Astrocyte of the cerebellum (primary cell): ENCODE measurements at regions not wholly inside any gene's neighbourhood (a gene's known extent, or its start where the extent isn't known, plus 50 kb on each side); places are given as distances from the start of the nearest gene placed in this dataset.
"Not testable (repeated sequence)": the region's sequence is repeated elsewhere in the genome, so short reads cannot be mapped to it uniquely, and the experiment has no call there.

Source experiments
- DNase-seq: peaks from one replicate; pipeline ENCODE4 v3.0.0-alpha.2; 2011; ENCODE audit warnings: low read depth
- H3K4me3 ChIP-seq: 2 replicates; pipeline ENCODE4 v1.5.1; 2011; ENCODE audit warnings: mild to moderate bottlenecking, low read depth, low read length, moderate library complexity
- CTCF ChIP-seq: IDR thresholded peaks from 2 replicates; pipeline ENCODE4 v1.5.1; 2012; ENCODE audit warnings: low read length, low read depth, moderate library complexity, mild to moderate bottlenecking; ENCODE audit errors: missing control alignments
- in situ Hi-C: cut with HindIII; loops from 2 replicates; pipeline ENCODE4 v1.10.0; 2017; ENCODE audit warnings: low sequenced_read_pairs

DNA sequence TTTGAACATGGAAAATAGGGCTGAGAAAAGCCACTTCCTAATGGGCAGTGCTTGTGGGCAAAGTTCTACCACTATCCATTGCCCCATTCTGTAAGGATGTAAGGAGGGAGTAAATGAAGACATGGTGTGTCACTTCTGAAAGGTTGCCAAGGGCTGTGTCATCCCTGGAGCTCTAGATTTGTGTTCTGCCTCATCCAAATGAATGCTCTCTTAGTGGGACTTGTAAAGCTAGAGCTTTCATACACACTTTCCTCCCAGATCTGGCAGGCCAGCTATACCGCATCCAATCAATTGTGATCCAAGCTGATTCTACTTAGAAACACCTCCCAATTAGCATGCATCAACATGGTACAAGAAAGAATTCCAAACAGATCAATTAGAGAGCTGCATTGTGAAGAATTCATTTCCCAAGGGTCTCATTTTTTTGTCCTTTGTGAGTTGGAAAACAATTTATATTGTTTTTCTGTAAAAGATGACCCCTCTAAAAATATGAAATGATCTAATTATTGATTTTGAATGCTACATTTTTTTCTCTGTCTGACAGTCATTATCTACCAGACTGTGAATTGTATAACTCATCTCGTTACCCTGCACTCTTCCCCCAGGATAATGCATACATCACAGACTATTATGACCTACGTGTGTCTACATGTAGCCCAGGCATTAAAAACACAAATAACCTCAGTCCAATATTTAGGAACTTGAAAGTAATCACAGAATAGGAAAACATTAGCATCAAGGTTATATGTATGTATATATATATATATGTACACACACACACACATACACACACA, 117.1 kb upstream of the DUSP10 start:
- DNase-seq, result no peak
- in situ Hi-C loops, result no loop called here
- H3K4me3 ChIP-seq, result no peak overlapping the region
- no peak for TF ChIP-seq CTCF

DNA sequence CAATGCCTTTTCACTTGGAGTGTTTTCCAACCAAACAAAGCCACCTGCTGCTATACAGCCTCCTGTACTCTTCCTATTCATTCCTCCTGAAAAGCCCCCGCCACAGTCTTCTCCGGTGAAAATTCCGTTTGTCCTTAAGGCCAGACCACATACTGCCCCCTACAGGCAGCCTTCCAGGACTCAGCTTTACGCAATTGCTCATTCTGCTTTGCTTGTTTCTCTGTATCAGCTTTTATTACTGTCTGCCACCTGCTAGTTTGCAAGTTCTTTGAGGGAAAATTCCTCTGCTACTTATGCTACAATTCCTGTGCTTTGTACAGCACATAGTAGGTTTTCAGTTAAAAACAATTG, 115.2 kb upstream of the DUSP10 start:
- in situ Hi-C loops, DNase-seq, H3K4me3 ChIP-seq: not testable (repeated sequence)

DNA sequence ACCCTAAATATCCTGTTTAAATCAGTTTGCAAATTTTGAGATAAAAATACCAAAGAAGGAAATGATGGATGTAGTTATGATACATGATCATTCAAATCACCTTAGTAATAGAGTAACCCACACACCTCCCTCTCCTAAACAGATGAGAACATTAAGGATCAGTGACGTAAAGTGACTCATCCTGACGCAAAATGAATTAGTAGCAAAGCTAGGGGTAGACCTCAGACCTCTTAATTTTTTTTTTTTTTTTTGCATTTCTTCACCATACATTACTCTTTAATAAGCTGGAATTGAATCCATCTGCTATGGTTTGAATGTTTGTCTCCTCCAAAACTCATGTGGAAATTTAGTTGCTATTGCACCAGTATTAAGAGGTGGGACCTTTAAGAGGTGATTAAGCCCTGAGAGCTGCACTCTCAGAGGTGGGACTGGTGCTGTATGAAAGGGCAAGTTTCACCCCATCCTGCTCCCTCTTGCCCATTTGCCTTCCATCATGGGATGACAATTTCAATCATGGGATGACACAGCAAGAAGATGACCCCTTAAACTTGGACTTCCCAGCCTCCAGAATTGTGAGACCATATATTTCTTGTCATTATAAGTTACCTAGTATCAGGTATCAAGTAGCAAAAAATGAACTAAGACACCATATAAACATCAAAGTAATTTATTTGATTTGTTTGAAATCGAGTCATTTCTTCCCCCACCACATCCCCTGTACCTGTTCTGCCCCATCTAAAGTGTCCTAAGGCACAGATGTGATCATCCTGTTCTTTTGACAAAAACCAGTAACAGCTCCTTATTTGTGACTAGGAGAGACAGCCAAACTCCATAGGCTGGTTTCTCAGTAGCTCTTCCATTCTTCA, 114.6 kb upstream of the DUSP10 start:
- in situ Hi-C loops, result no loop called here

DNA sequence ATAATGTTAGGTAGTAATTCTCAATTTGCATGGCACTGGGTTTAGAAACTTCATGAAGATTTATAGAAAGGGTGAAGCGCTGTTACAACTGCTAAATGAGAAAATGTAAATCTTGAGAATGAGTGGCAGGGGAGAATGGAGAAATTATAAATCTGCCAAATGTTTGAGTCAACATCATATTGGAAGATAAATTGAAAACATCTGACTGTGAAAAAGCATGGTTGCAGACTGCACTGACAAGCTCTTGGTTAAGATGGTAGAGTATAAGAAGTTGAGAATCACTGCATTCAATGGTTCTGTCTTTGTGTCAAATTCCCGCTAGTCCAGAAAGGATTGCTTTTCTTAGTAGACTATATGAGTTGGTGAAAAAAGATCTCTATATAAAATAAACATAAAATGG, 113.3 kb upstream of the DUSP10 start:
- no peak for DNase-seq
- TF ChIP-seq CTCF, result no peak
- in situ Hi-C loops, result no loop called here
- no peak overlapping the region for H3K4me3 ChIP-seq

More for the DNA sequence above, 114.6 kb upstream of the DUSP10 start:
- no peak for TF ChIP-seq CTCF
- no peak for DNase-seq
- no peak overlapping the region for H3K4me3 ChIP-seq

DNA sequence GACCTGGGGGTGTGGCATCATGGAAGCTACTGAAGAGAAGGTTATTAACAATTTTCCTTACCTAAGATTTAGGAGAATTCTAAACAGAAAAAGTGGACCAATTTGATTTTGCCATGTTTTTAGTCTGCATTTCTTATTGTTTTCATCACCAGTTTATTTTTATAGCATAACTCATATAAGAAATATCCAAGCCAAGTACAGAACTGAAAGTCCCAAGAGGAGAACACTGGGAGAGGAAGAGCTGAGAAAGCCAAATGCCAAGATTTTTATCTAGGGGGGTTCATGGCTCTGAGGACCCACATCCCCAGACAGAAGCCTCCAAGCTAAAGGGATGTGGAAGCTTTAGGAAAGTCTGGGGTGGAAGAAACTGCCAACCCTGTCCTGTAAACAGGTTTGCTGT, 109.4 kb upstream of the DUSP10 start:
- TF ChIP-seq CTCF, result no peak
- in situ Hi-C loops, result no loop called here
- no peak for DNase-seq
- no peak overlapping the region for H3K4me3 ChIP-seq

DNA sequence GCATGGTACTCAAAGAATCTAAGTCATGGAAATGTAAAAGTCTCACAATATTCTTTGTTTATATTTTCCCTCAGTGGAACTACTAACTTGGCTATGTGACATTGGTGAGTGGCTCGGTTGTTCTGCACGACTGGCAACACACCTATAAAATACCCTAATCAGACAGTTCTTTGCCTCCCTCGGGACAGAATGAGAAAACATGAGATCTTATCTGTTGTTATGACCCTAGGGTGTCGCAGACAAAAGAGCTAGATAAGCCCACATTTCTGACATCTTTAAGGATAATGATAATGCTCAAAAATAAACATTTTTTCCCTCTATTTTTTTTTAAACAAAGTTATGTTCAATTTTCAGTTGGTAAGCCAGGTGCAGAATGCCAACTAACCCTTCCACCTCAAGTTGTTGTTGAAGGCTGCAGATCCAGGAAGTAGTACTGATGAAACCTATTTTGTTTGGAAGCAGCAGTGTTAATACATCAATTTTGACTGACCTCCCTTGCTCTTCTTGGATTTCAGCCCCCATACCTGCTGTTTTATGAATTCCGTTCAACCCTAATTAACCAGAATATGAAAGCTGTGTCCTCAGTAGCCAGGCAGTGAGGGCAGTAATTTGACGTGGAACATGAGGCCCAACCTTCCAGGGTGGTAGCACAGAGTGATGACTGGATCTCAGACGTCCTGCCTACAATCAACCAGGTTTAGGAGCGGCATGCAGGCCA, 108.7 kb upstream of the DUSP10 start:
- DNase-seq, result no peak
- no peak overlapping the region for H3K4me3 ChIP-seq
- TF ChIP-seq CTCF, result no peak
- in situ Hi-C loops, result no loop called here
